HUES64 (cell line): ENCODE measurements at regions not wholly inside any gene's neighbourhood (a gene's known extent, or its start where the extent isn't known, plus 50 kb on each side); places are given as distances from the start of the nearest gene placed in this dataset.

Experiments used
- H3K27ac ChIP-seq: 2 replicates; pipeline ENCODE4 v1.7.0; 2013; ENCODE audit warnings: low read depth, low read length, inconsistent platforms
- H3K27me3 ChIP-seq: 2 replicates; pipeline ENCODE4 v1.6.1; 2013; ENCODE audit warnings: mild to moderate bottlenecking, low read length; ENCODE audit not compliant: insufficient read depth
- H3K36me3 ChIP-seq: 2 replicates; pipeline ENCODE4 v1.6.1; 2013; ENCODE audit warnings: mild to moderate bottlenecking, low read length; ENCODE audit not compliant: insufficient read depth
- H3K4me1 ChIP-seq: 2 replicates; pipeline ENCODE4 v1.6.1; 2013; ENCODE audit warnings: mild to moderate bottlenecking, low read length, moderate library complexity; ENCODE audit not compliant: insufficient read depth
- H3K4me3 ChIP-seq: 2 replicates; pipeline ENCODE4 v1.5.1; 2013; ENCODE audit warnings: mild to moderate bottlenecking, low read length, moderate library complexity
- H3K9ac ChIP-seq: 2 replicates; pipeline ENCODE4 v1.6.1; 2013; ENCODE audit warnings: mild to moderate bottlenecking, low read depth, low read length
- H3K9me3 ChIP-seq: 2 replicates; pipeline ENCODE4 v1.6.1; 2013; ENCODE audit warnings: low read depth, low read length; ENCODE audit not compliant: insufficient read depth
- WGBS: fragments of 150-250, 120-280 bp; methylation state at CpG from one replicate; pipeline ENCODE4 v1.1.7; 2013; ENCODE audit warnings: missing lambda C conversion rate; 5-methylcytosine and 5-hydroxymethylcytosine counted together

DNA sequence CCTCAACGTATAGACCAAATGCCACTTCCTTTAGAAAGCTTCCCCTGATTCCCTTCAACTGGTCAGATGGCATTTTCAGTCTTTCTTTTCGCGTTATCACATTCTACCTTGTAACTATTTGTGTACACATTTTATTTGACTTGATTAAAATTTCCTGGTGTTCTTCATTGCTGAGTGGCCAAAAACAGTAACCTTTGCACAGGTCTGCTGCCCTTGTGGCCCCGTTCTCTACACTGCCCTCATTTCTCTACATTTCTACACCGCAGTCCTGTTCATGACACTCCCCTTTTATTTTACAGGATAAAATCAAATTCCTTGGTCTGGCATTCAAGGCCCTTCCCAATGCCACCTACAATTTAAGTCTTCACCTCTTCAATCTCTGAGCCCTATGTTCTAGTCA is 334.2 kb upstream of the SLC30A5 start:
- Histone ChIP-seq H3K36me3 (no peaks in the 10 kb centered on the region), H3K4me3 (no peak overlapping the region), H3K27ac (no peak overlapping the region), H3K9ac (no peak overlapping the region), H3K4me1 (no peaks in the 10 kb centered on the region), H3K9me3 (no peaks in the 10 kb centered on the region), H3K27me3 (no peaks in the 10 kb centered on the region)
- 95% methylated on average over 5 of the region's 5 CpGs for WGBS

DNA sequence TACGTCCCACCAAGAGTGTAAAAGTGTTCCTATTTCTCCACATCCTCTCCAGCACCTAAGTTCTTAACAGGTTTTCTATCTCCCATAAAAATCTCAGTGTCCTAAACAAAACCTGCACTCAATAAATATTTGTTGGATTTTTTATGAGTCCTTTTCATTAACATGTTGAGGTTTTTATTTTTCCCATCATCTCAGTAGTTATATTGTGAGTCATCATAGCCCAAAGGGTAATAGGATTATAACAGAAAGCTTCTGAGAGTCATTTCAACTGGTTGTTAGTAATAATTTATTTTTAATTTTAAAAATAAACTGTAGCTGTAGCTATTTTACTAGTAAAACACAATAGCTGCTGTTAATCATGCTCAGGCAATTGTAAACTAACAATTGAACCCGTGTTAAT is 331.6 kb upstream of the SLC30A5 start:
- H3K4me3 ChIP-seq, result no peak overlapping the region
- H3K27me3 ChIP-seq, result no peaks in the 10 kb centered on the region
- H3K4me1 ChIP-seq, result no peaks in the 10 kb centered on the region
- 92% methylated on average over 2 of the region's 2 CpGs for WGBS
- H3K36me3 ChIP-seq, result no peaks in the 10 kb centered on the region
- H3K9ac ChIP-seq, result no peak overlapping the region
- H3K27ac ChIP-seq, result no peak overlapping the region
- H3K9me3 ChIP-seq, result no peaks in the 10 kb centered on the region

DNA sequence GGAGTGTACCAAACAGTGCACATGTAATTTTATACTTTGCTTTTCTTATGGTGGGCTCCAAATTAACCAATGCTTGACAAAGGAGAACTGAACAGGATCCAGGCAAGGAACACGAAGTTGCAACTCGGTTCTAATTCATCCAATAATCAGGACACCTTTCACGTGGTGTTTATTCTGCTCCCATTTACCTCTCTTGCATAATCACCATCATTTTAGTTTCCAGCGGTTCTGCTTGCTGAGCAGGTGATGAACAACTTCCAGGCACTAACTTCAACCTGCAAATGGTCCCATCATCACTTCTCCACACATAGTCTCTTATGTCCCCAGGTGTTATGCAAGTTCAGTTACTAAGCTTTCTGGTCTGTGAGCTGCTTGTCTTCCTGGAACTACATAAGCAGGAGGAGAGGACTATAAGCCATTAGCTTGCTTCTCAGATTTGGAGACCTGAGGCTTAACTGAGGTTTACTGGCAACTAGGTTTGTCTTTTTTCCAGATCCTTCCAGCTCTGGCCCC is 326.8 kb upstream of the SLC30A5 start:
- 93% methylated on average over 4 of the region's 4 CpGs for WGBS
- Histone ChIP-seq H3K4me3 (no peak overlapping the region), H3K9me3 (no peaks in the 10 kb centered on the region), H3K27ac (no peak overlapping the region), H3K36me3 (no peaks in the 10 kb centered on the region), H3K4me1 (no peaks in the 10 kb centered on the region), H3K9ac (no peak overlapping the region), H3K27me3 (no peaks in the 10 kb centered on the region)

DNA sequence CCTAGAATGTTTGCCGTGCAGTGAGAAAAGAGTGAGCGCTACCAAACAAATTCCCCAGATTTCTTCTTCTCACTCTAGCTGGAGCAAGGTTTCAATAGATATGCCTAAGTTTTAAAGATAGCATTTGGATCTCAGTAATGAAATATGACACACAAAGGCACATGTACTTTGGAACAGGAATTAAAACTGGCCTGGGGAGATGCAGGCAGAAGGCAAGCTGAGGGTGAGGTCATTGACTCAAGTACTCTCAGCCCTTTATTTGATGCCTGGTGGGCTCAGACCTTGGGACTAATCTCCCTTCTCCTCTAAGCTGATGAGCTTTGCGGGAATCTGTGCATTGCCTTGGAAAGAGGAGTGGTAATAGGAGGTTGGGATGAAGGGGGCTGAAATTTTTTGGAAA is 323.3 kb upstream of the SLC30A5 start:
- WGBS, result 96% methylated on average over 2 of the region's 3 CpGs
- no peaks in the 10 kb centered on the region for H3K36me3 ChIP-seq
- no peaks in the 10 kb centered on the region for H3K4me1 ChIP-seq
- H3K27me3 ChIP-seq, result no peaks in the 10 kb centered on the region
- H3K9ac ChIP-seq, result no peak overlapping the region
- H3K9me3 ChIP-seq, result no peaks in the 10 kb centered on the region
- no peak overlapping the region for H3K4me3 ChIP-seq
- H3K27ac ChIP-seq, result no peak overlapping the region

DNA sequence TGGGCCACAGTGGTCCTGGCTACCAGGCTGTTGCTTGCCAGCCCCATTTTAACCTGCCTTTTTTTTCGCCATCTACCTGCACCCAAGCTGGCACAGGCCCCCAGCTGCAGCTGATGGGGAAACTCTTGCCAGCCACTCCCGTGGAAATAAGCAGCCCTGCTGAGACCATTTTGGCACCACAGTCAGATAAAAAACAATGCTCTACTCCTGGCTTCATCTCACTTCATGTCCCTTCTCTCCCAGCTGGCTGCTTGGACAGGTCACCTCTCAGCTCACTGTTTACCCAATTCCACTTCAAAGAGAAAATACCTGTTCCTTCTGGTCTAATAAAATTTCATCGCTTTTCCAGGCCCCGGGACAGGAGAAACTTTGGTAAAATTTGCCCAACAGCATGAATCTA is 322.6 kb upstream of the SLC30A5 start:
- H3K4me1 ChIP-seq, result no peaks in the 10 kb centered on the region
- no peaks in the 10 kb centered on the region for H3K27me3 ChIP-seq
- no peak overlapping the region for H3K4me3 ChIP-seq
- H3K27ac ChIP-seq, result no peak overlapping the region
- WGBS, result 96% methylated on average over 4 of the region's 4 CpGs
- no peak overlapping the region for H3K9ac ChIP-seq
- H3K9me3 ChIP-seq, result no peaks in the 10 kb centered on the region
- no peaks in the 10 kb centered on the region for H3K36me3 ChIP-seq

DNA sequence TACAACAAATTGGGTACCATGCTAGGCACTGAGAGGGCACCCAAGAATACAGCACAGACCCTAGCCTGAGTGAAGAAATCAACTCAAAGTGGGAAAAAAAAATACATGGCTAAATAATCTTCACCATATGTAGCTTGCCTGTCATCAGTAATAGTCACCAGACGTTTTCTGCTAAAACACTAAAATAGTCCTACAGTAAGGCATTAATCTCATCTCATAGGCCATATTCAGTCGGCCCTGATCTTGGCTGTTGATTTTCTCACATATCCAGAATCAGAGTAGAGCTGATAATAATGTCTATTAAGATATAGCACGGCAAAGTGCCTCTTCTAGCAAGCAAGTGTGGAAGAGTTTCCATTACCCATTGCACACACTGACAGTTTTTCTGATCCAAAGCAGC is 322.1 kb upstream of the SLC30A5 start:
- H3K4me3 ChIP-seq, result no peak overlapping the region
- WGBS, result 90% methylated on average over 3 of the region's 3 CpGs
- H3K36me3 ChIP-seq, result no peaks in the 10 kb centered on the region
- H3K9ac ChIP-seq, result no peak overlapping the region
- no peak overlapping the region for H3K27ac ChIP-seq
- H3K4me1 ChIP-seq, result no peaks in the 10 kb centered on the region
- H3K27me3 ChIP-seq, result no peaks in the 10 kb centered on the region
- H3K9me3 ChIP-seq, result no peaks in the 10 kb centered on the region

DNA sequence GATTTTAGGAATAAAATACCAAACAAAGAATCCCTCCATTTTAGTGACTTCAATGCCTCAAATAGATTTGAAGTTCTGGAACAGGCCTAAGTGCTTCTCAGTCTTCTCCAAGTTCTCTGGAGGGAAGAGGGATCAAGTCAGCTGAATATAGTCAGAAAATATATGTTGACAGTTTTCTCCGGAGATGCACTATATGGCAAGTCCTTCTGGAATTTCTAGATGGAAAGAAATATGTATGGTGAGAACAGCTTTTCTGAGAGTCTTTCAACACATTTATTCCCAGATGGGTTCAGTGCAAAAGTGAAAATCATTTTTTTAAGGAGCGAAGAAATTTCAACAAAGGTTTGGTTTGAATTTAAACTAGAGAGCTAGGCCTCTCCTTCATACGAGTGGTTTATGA is 317.4 kb upstream of the SLC30A5 start:
- no peaks in the 10 kb centered on the region for H3K27me3 ChIP-seq
- H3K4me1 ChIP-seq, result no peaks in the 10 kb centered on the region
- WGBS, result 96% methylated on average over 3 of the region's 3 CpGs
- no peak overlapping the region for H3K27ac ChIP-seq
- H3K4me3 ChIP-seq, result no peak overlapping the region
- H3K9ac ChIP-seq, result no peak overlapping the region
- H3K9me3 ChIP-seq, result no peaks in the 10 kb centered on the region
- H3K36me3 ChIP-seq, result no peaks in the 10 kb centered on the region

DNA sequence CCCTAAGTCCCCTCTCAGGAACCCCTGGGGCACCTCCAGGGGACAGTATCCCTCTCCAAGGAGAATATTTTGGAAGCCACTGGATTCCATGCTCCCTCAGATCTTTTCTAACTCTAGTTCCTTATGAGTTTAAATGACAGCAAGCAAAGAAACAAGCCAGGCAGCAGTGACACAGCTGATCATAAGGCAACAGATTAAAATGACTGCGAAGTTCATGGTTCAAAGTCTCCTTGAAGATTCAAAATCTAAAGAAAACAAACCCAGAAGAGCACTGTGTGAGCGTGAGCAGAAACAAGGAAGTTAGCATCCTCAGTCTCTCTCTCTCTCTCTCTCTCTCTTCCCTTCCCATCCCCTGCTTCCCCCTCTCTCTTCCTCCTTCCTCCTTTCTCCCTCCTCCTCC is 316.7 kb upstream of the SLC30A5 start:
- Histone ChIP-seq H3K36me3 (no peaks in the 10 kb centered on the region), H3K9ac (no peak overlapping the region), H3K9me3 (no peaks in the 10 kb centered on the region), H3K27me3 (no peaks in the 10 kb centered on the region), H3K4me1 (no peaks in the 10 kb centered on the region), H3K4me3 (no peak overlapping the region), H3K27ac (no peak overlapping the region)
- 93% methylated on average over 2 of the region's 2 CpGs for WGBS

DNA sequence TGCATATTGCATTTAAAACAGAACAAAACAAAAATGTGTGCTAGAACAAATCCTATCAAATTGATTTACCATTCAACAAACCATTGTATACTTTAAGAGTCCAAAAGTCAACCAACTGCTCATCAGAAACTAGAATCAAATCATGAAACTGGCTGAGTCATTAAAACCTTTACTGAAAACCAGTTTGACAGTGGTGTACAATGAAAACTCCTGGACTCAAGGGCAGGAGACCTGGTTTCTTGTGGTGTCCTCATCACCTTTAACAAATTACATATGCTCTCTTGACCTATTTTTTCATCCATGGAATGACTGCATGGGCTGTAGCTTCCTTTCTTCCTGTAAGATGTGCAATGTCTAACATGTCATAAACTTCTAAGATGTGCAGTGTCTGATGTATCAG is 315.3 kb upstream of the SLC30A5 start:
- Histone ChIP-seq H3K4me3 (no peak overlapping the region), H3K9ac (no peak overlapping the region), H3K4me1 (no peaks in the 10 kb centered on the region), H3K27me3 (no peaks in the 10 kb centered on the region), H3K27ac (no peak overlapping the region), H3K9me3 (0 out of 2 replicates have a peak, but pooled peaks cover 2% of the 10 kb centered on the region), H3K36me3 (no peaks in the 10 kb centered on the region)

DNA sequence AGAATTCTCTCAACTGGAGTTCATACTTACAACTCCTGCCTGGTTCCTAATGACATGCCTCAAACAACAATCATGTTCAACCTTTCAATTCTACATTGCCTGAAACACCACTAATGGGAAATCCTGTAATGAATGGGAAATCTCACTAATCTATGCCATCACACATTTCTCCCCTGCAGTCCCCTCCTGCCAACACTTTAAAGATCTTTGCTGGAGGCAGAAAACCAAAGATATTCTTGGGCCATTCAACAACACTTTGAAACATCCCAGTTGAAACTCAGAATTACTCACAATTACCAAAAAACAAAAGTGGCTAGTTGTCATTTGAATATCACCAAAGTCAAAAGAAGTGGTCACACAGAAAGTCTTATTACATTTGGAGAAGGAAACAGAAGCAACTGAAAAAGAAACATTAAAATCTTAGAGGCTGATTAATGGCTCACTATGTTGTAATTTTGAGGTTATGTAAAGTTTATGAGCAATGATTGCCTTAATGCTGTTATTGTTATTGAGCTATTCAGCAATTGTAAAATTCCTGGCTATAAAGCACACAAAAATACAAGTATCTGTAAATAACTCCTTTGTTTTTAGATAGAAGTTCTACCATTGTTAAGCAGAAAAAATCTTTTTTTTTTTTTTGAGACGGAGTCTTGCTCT is 313.4 kb upstream of the SLC30A5 start:
- Histone ChIP-seq H3K9me3 (0 out of 2 replicates have a peak, but pooled peaks cover 9% of the 10 kb centered on the region), H3K36me3 (no peaks in the 10 kb centered on the region), H3K27ac (no peak overlapping the region), H3K9ac (no peak overlapping the region), H3K4me1 (no peaks in the 10 kb centered on the region), H3K27me3 (no peaks in the 10 kb centered on the region), H3K4me3 (no peak overlapping the region)
- WGBS, result 100% methylated on average over 1 of the region's 1 CpG

DNA sequence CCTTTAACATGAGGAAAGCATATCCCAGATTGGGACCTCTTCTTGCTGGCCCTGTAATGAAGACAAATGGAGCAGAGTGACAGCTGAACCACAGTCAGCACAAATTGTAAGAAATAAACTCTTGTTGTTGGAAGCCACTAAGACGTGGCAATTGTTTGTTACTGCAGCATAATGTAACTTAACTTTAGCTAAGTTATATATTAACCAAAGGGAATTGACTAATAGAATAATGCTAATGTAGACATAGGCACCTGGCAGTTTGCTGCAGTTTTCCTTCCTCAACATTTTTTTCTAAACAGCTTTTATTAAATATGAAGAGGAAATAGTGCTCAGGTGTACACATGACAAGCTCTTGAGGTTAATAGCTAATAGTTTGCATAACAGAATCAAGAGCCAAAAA is 300.7 kb upstream of the SLC30A5 start:
- Histone ChIP-seq H3K4me1 (peaks cover 16% of the 10 kb centered on the region; the same call in 1 of the 2 replicates), H3K9ac (no peak overlapping the region)

DNA sequence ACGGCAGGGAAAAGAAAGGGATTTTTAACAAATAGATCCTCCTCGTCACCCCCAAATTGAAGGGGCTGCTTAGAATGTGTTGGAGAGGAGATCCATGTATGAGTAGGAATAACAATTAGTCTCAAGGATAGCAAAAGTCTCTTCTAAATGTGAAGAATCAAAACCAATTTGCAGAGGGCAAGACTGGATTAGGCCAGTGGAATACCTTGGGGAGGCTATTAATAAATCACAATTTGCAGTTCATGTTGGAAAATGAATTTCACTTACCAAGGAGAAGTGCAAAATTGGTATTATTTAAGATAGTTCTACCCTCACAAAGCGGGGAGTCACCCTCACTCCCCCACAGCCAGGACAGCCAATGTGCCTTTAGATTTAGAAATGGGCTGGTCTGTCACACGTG is 299.8 kb upstream of the SLC30A5 start:
- 46% methylated on average over 3 of the region's 4 CpGs for WGBS
- H3K27me3 ChIP-seq, result peaks cover 10% of the 10 kb centered on the region; the same call in 1 of the 2 replicates
- no peak overlapping the region for H3K27ac ChIP-seq
- no peaks in the 10 kb centered on the region for H3K9me3 ChIP-seq
- no peak overlapping the region for H3K9ac ChIP-seq
- H3K4me3 ChIP-seq, result no peak overlapping the region
- no peaks in the 10 kb centered on the region for H3K36me3 ChIP-seq
- peaks cover 16% of the 10 kb centered on the region; the same call in 1 of the 2 replicates for H3K4me1 ChIP-seq

More for the DNA sequence above, 300.7 kb upstream of the SLC30A5 start:
- H3K36me3 ChIP-seq, result no peaks in the 10 kb centered on the region
- H3K9me3 ChIP-seq, result no peaks in the 10 kb centered on the region
- peaks cover 10% of the 10 kb centered on the region; the same call in 1 of the 2 replicates for H3K27me3 ChIP-seq
- no peak overlapping the region for H3K27ac ChIP-seq
- no peak overlapping the region for H3K4me3 ChIP-seq
- WGBS, result 50% methylated on average over 1 of the region's 1 CpG
